Stimulated activated CD8-positive, alpha-beta memory T cell treated with anti-CD3 and anti-CD28 coated beads, Interleukin-7, amount 100 ng/mL, for 4 hours (primary cell): ENCODE measurements at regions not wholly inside any gene's neighbourhood (a gene's known extent, or its start where the extent isn't known, plus 50 kb on each side); places are given as distances from the start of the nearest gene placed in this dataset.
"Not testable (repeated sequence)": the region's sequence is repeated elsewhere in the genome, so short reads cannot be mapped to it uniquely, and the experiment has no call there.

Experiments used
- DNase-seq, 2 donors: peaks; one replicate each; pipeline ENCODE4 v3.0.0-alpha.2; 2020; ENCODE audit warnings: low read depth in 2 of 2

DNA sequence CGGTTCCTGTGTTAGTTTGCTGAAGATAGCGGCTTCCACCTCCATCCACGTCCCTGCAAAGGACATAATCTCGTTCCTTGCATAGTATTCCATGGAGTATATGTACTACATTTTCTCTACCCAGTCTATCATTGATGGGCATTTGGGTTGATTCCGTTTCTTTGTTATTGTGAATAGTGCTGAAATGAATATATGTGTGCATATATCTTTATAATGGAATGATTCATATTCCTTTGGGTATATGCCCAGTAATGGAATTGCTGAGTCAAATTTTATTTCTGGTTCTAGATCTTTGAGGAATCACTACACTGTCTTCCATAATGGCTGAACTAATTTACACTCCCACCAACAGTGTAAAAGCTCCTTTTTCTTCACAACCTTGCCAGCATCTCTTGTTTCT lies 255.4 kb upstream of the CDH2 start:
- DNase-seq: no peak

GRCh38 chr18:28425886-28426285 lies 249.0 kb upstream of the CDH2 start:
- DNase-seq: no peak

DNA sequence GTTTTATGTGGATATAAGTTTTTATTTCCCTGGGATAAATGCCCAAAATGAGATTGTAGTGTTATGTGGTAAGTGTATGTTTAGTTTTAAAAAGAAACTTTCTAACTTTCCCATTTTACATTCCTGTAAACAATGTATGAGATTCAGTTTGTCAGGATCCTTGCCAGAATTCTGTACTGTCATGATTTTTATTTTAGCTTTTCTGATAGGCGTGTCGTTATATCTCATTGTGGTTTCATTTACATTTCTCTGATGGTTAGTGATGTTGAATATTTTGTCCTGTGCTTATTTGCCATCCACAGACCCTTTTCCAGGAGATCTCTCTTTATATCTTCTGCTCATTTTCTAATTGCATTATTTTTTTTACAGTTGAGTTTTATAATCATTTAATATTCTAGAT lies 245.6 kb upstream of the CDH2 start:
- no peak for DNase-seq

- not testable (repeated sequence) for DNase-seq
These were observed 245.0 kb upstream of the CDH2 start for GRCh38 chr18:28421950-28422349.

- DNase-seq: no peak
These were observed 235.6 kb upstream of the CDH2 start for GRCh38 chr18:28412521-28412920.

DNA sequence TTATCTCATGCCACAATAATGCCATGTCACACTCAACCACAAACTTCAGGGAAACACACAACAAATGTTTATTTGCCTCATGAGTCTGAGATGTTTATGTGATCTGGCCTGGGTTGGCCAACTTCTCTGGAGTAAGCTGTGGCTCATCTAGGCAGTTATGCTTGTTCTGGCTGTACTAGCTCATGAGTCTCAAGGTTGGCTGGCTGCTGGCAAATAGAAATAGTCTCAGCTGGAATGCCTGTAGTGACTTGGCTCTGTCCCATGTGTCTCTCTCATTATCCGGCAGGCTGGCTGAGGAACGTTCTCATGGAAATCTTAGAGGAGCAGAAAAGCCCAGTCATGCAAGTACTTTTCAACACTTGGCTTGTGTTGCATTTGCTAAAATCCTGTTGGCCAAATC lies 234.9 kb upstream of the CDH2 start:
- no peak for DNase-seq

DNA sequence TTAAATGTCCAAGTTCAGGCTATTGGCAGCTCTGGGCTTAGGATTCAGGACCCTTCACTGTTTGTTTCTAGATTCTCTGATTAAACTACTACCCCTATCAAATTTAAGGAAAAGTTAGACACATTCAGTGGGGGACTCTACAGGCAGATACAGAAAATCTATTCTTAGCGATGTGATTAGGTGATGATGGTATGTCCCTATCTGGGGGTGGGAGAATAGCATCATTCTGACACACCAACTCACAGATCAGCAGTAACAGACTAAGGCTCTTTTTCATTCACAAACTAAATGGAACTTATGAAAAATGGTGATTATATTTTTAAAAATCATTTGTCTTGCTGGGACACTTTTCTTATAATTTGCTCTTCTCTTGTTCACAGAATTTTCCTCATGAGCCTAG lies 232.9 kb upstream of the CDH2 start:
- no peak for DNase-seq

DNA sequence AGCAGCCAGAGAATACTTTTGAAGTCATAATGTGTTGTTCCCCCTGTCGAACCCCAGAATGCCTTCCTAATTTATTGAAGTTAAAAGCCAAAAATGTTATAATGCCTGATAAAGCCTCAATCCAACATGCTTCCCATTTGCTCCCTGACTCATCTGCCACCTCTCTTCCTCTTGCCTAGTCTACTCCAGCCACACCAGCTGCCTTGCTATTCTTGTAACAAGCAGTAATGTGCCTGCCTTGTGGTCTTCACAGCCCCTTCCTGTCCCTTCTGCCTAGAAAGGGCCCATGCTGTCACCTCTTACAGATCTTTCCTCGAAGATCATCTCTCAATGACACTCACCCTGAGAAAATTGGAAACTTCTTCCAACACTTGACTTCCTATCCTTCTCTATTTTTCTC lies 231.6 kb upstream of the CDH2 start:
- no peak for DNase-seq

- no peak for DNase-seq
These were observed 230.8 kb upstream of the CDH2 start for GRCh38 chr18:28407681-28408080.

- no peak for DNase-seq
These were observed 229.6 kb upstream of the CDH2 start for GRCh38 chr18:28406533-28406932.

GRCh38 chr18:28404694-28405093 lies 227.8 kb upstream of the CDH2 start:
- no peak for DNase-seq

DNA sequence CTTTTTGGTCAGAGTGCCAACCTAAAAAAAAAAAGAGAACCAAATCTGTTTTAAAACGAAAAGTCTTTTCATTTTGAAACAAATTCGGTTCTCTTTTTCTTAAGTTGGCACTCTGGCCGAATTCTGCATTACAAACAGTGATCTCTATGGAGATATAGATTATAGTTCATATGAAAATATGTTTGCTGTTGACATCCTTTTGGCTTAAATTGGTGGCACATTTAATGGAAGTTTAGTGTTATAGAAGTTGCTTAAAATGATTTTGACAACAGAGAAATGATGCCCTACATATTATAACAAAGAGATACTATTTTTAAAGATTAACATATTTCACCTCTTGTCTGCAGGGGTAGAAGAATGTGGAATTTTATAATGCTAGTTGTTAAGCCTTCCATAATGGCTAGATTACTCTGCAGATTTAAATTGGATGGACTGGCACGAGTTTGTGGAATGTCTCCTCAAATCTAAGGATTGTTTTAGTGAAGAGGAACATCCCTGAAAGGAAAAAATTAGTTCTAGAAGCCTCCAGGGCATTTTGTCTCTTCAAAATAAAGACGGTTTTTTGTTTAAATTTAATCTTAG lies 222.9 kb upstream of the CDH2 start:
- no peak for DNase-seq

GRCh38 chr18:28398471-28398870 lies 221.5 kb upstream of the CDH2 start:
- no peak for DNase-seq

DNA sequence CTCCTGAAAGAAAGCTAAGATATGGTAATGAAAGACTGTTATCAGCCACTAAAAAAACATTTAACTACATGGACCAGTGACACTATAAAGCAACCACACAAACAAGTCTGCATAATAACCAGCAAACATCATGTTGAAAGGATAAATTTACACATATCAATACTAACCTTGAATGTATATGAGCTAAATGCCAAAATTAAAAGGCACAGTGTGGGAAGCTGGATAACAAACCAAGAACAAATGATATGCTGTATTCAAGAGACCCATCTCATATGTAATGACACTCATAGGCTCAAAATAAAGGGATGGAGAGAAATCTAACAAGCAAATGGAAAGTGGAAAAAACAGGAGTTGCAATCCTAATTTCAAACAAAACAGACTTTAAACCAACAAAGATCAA lies 213.1 kb upstream of the CDH2 start:
- no peak for DNase-seq

- no peak for DNase-seq
These were observed 205.4 kb upstream of the CDH2 start for GRCh38 chr18:28382215-28382879.

GRCh38 chr18:28372186-28372585 lies 195.3 kb upstream of the CDH2 start:
- no peak for DNase-seq

DNA sequence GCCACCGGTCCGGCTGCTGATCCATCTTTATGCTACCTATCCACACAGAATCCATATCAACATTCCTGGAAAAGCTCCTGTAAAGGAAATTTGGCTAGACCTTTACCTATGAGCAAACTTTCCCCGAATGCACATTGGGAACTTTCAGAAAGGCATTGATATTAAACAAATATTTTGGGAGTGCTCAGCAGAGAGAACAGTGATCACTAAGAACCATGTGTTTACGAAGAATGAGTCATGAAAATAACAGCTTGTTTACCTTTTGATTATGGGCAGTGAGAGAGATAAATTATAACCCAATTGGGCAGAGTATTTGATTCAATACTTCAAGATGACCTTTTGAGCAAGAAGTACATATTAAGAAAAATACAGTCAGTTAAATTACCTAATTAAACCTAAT lies 189.7 kb upstream of the CDH2 start:
- no peak for DNase-seq

DNA sequence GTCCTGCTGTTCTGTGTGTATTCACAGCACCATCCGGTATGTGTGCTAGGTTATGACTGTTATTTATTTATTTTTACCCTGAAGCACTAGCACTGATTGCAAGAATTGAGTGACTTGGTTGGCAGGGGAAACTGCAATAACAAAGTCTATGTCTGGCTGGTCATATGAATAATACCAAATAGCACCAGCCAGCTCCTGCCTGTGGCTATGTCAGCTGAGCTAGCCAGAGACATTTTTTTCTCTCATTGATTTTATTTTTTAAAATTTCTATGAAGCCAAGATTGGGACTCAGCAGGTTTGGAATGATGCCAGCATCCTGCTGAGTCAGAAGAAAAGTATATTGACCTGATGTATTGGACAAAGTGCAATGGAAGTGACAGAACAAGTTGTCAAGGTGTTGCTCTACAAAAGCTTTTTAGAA lies 188.5 kb upstream of the CDH2 start:
- DNase-seq: no peak

DNA sequence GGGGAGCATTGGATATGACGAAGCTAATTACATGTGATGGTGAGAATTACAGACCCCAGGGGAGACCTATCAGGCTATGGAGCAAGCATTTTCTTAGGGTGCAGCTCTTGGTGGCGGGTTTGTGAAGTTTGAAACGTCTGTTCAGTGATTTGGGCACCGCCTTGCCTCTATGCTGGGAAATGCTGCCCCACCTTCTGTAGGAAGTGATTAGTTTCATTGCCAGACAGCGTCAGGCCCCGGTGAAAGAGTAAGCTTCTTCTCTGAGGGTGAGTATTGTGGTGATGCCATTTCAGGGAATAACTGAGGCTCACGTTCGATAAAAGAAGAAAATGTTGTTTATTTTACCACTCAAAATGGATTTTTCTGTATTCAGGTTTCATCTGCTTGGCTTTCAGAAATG lies 186.2 kb upstream of the CDH2 start:
- no peak for DNase-seq

DNA sequence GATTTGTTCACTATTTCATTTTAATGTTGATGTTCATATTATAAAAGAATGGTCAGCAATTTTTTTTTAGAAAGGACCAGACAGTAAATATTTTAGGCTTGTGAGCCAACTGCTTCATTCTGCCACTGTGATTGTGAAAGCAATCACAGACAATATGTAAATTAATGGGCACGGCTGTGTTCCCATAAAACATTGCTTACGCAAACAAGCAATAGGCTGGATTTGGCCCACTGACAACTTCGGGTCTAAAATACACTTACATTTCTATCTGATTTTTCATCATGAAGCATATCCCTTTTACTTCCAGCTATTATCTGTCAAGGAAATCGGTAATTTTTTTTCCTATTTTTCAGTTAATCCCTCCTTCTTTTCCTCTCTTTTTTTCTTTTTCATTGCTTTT lies 182.2 kb upstream of the CDH2 start:
- no peak for DNase-seq

DNA sequence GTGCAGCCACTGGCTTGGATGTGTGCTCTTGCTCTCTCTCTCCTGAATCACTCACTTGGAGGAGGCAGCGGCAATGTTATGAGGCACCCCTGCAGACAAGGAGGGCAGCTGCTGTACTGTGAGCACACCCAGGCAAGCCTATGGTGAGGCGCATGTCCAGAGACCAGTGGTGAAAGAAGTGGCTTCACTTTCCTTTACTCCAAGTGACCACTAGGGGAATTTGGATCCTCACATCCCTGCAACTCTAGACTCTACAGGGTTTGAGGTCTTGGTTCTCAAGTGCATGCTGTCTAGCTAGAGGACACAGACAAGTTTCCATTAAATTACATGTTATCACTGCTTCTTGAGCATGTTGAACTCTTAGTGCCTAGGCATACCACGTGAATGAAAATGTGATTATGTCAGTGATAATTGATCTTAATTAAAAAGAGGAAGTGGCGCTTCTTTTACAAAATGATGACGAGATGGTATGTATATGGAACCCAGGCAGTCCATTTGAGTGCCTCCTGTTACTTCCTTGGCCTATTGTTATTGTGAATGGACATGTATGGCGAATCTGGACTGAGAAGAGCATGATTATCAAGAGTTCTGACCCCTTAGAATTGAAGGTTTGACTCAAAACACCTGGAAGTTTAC lies 181.0 kb upstream of the CDH2 start:
- DNase-seq: no peak

DNA sequence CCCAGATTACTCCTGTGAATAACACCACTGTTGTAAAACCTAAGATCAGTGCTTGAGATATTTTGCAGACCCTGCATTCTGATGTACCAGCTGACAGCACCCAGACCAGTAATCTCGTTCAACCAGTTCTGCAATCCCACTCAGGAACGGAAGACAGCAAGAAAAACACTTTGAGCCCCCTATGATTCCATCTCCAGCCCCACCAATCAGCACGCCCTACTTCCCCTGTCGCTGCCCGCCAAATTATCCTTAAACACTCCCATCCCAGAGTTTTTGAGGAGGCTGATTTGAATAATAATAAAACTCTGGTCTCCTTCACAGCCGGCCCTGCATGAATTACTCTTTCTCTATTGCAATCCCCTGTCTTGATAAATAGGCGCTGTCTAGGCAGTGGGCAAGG lies 173.9 kb upstream of the CDH2 start:
- no peak for DNase-seq

DNA sequence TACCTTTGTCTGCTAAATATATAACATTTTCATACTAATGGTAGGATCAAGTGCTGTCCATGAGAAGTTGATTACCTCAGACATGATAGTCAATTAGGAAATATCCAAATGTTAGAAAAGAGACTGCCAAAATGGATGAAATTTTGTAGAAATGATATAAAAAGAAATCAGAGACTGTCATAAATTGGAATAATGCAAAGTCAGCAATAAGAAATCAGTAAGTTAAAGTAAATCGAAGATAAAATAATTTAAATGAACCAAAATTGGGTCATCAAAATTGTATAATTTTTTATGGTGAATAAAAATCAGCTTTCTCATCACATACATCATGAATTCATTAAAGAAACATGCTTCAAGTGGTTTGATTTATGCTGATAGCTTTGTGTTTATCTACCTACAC lies 165.3 kb upstream of the CDH2 start:
- DNase-seq: no peak

GRCh38 chr18:28338316-28338715 lies 161.4 kb upstream of the CDH2 start:
- no peak for DNase-seq
